HepG2 (cell line): ENCODE measurements at regions not wholly inside any gene's neighbourhood (a gene's known extent, or its start where the extent isn't known, plus 50 kb on each side); places are given as distances from the start of the nearest gene placed in this dataset.

Source experiments
- ATAC-seq: fragments of 200-7000 bp; cut with Tn5 transposase; 3 replicates; pipeline ENCODE4 v1.9.1; 2020; ENCODE audit warnings: mild to moderate bottlenecking, moderate library complexity
- BruUV-seq: library from RNA; stranded (reverse); fragments of 400-500 nt; replicated peaks from 2 replicates; lab custom pipeline; 2021; lab: Mats Ljungman, UMichigan
- CTCF ChIA-PET: fragments of 300-600 bp; formaldehyde crosslinking; extraction: SDS; loops from one replicate; lab custom pipeline; 2021; ENCODE audit warnings: low total read pairs, inconsistent platforms, low intra/inter-chr PET ratio; lab: Yijun Ruan, JAX
- POLR2A ChIA-PET: fragments of 350-600 bp; sonication (Branson Sonifier 250); formaldehyde crosslinking; loops from one replicate; lab custom pipeline; 2020; ENCODE audit warnings: antibody characterized with exemption, inconsistent platforms; lab: Yijun Ruan, JAX
- DNase-seq: peaks from one replicate; pipeline ENCODE4 v3.0.0-alpha.2; 2015; ENCODE audit warnings: low spot score
- FAIRE-seq: peaks from 3 replicates; lab custom pipeline; 2011; peaks lifted over from hg19 to GRCh38; lab: Jason Lieb, UNC
- H2AFZ ChIP-seq: one replicate; pipeline ENCODE4 v1.6.1; 2011; ENCODE audit warnings: low read length, inconsistent platforms
- H3K27ac ChIP-seq: fragments of 300-600 bp; 3 replicates; pipeline ENCODE4 v1.8.0; 2011; ENCODE audit warnings: mixed run types, mild to moderate bottlenecking, mixed read lengths, low read length, inconsistent platforms; ENCODE audit not compliant: insufficient read depth; ENCODE audit errors: extremely low read length
- H3K27me3 ChIP-seq, 2 experiments: fragments of 200-600 bp in 1 of 2; 2 replicates in 1 of 2; 3 replicates in 1 of 2; pipeline versions ENCODE4 v1.6.0 to v1.8.0; 2011; ENCODE audit warnings: low read length in 2 of 2, mild to moderate bottlenecking in 2 of 2, moderate library complexity in 2 of 2, inconsistent platforms in 1 of 2; ENCODE audit not compliant: insufficient read depth in 2 of 2, control insufficient read depth in 1 of 2
- H3K36me3 ChIP-seq, 2 experiments: fragments of 200-600 bp in 1 of 2; replicated peaks in 1 of 2; 2 replicates in 1 of 2; 3 replicates in 1 of 2; pipeline versions ENCODE4 v1.5.1 to v1.8.0; 2011; ENCODE audit warnings: low read length in 2 of 2, inconsistent platforms in 1 of 2; ENCODE audit not compliant: insufficient read depth in 2 of 2, control insufficient read depth in 1 of 2
- H3K4me1 ChIP-seq: 2 replicates; pipeline ENCODE4 v1.5.1; 2012; ENCODE audit warnings: low read length, inconsistent platforms; ENCODE audit not compliant: insufficient read depth
- H3K4me2 ChIP-seq: 2 replicates; pipeline ENCODE4 v1.6.0; 2011; ENCODE audit warnings: low read depth, low read length, inconsistent platforms
- H3K4me3 ChIP-seq, 3 experiments: fragments of 200-600 bp in 1 of 3; sonication (generic), shearing (Covaris generic) in 1 of 3; replicated peaks in 1 of 3; 2 replicates each; pipeline ENCODE4 v1.5.1; 2011 to 2016; ENCODE audit warnings: low read length in 3 of 3, inconsistent platforms in 2 of 3, low read depth in 2 of 3, mild to moderate bottlenecking in 2 of 3, control low read depth in 1 of 3, mixed read lengths in 1 of 3; ENCODE audit not compliant: insufficient read depth in 1 of 3
- H3K79me2 ChIP-seq: one replicate; pipeline ENCODE4 v1.6.1; 2011; ENCODE audit warnings: low read length, inconsistent platforms; ENCODE audit not compliant: insufficient read depth
- H3K9ac ChIP-seq: 2 replicates; pipeline ENCODE4 v1.6.0; 2011; ENCODE audit warnings: mild to moderate bottlenecking, low read depth, low read length, inconsistent platforms; ENCODE audit not compliant: insufficient read depth
- H3K9me3 ChIP-seq: 2 replicates; pipeline ENCODE4 v1.5.1; 2012; ENCODE audit warnings: mild to moderate bottlenecking, low read length
- H4K20me1 ChIP-seq: 2 replicates; pipeline ENCODE4 v1.6.0; 2011; ENCODE audit warnings: inconsistent platforms, mild to moderate bottlenecking, low read length, moderate library complexity; ENCODE audit not compliant: insufficient read depth
- WGBS: methylation state at CpG from one replicate; pipeline ENCODE4 v1.1.6; 2017; ENCODE audit warnings: low lambda C conversion rate; 5-methylcytosine and 5-hydroxymethylcytosine counted together
- in situ Hi-C: cut with HindIII; loops from 2 replicates; pipeline ENCODE4 v1.10.0; 2017; ENCODE audit warnings: low pct_unique_long_range_greater_than_20kb; ENCODE audit not compliant: extremely low pct_ligation_motif_present
- intact Hi-C: fragments of 100-400 bp; cut with micrococcal nuclease; formaldehyde crosslinking; loops from one replicate; pipeline ENCODE4 v1.10.0; 2022; ENCODE audit not compliant: unreplicated experiment
- TF ChIP-seq, protein P1 (sequence below): sonication (generic); formaldehyde crosslinking; IDR thresholded peaks from 2 replicates; pipeline ENCODE4 v1.5.1; 2020; ENCODE audit warnings: mild to moderate bottlenecking, missing genetic modification reagents, borderline replicate concordance
- TF ChIP-seq, protein P2 (sequence below): IDR thresholded peaks from 2 replicates; pipeline ENCODE4 v1.6.1; 2016; ENCODE audit warnings: mild to moderate bottlenecking, missing biosample characterization, missing genetic modification reagents

DNA sequence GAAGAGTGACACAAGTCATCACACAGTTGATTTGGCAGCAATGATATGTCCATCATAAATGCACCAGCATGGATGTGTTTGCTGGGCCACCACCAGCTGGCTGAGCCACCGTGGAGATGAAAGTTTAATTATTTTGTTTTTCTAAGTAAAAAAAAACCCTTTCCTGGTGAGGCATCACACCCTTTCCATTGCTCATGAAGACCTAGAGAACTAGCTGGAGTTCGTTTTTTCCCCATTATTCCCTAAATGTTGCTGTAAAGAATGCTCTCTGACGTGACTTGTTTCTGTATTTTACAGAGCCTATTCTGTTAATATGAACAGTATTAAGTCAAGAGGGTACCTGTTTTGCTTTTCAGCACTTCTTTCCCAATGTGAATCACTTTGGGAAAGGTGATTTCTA lies 257.9 kb downstream of the MSRB3 start:
- Histone ChIP-seq H3K4me3 (no peak overlapping the region), H4K20me1 (no peaks in the 10 kb centered on the region), H3K79me2 (no peaks in the 10 kb centered on the region), H3K36me3 (no peaks in the 10 kb centered on the region), H3K9me3 (peaks cover 22% of the 10 kb centered on the region), H2AFZ (no peak overlapping the region), H3K27me3 (no peaks in the 10 kb centered on the region), H3K9ac (no peak overlapping the region), H3K27ac (no peak overlapping the region), H3K4me2 (no peak overlapping the region), H3K4me1 (peaks cover 14% of the 10 kb centered on the region)
- TF ChIP-seq, protein P1, sequence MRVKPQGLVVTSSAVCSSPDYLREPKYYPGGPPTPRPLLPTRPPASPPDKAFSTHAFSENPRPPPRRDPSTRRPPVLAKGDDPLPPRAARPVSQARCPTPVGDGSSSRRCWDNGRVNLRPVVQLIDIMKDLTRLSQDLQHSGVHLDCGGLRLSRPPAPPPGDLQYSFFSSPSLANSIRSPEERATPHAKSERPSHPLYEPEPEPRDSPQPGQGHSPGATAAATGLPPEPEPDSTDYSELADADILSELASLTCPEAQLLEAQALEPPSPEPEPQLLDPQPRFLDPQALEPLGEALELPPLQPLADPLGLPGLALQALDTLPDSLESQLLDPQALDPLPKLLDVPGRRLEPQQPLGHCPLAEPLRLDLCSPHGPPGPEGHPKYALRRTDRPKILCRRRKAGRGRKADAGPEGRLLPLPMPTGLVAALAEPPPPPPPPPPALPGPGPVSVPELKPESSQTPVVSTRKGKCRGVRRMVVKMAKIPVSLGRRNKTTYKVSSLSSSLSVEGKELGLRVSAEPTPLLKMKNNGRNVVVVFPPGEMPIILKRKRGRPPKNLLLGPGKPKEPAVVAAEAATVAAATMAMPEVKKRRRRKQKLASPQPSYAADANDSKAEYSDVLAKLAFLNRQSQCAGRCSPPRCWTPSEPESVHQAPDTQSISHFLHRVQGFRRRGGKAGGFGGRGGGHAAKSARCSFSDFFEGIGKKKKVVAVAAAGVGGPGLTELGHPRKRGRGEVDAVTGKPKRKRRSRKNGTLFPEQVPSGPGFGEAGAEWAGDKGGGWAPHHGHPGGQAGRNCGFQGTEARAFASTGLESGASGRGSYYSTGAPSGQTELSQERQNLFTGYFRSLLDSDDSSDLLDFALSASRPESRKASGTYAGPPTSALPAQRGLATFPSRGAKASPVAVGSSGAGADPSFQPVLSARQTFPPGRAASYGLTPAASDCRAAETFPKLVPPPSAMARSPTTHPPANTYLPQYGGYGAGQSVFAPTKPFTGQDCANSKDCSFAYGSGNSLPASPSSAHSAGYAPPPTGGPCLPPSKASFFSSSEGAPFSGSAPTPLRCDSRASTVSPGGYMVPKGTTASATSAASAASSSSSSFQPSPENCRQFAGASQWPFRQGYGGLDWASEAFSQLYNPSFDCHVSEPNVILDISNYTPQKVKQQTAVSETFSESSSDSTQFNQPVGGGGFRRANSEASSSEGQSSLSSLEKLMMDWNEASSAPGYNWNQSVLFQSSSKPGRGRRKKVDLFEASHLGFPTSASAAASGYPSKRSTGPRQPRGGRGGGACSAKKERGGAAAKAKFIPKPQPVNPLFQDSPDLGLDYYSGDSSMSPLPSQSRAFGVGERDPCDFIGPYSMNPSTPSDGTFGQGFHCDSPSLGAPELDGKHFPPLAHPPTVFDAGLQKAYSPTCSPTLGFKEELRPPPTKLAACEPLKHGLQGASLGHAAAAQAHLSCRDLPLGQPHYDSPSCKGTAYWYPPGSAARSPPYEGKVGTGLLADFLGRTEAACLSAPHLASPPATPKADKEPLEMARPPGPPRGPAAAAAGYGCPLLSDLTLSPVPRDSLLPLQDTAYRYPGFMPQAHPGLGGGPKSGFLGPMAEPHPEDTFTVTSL (CRISPR knock-in tag), result no peak
- TF ChIP-seq, protein P2, sequence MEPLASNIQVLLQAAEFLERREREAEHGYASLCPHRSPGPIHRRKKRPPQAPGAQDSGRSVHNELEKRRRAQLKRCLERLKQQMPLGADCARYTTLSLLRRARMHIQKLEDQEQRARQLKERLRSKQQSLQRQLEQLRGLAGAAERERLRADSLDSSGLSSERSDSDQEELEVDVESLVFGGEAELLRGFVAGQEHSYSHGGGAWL (CRISPR knock-in tag), result no peak
- ChIA-PET POLR2A (no interaction called here), CTCF (no interaction called here)
- intact Hi-C loops, result no loop called here
- 24% methylated on average over 3 of the region's 3 CpGs for WGBS
- no peak for DNase-seq
- no peak for FAIRE-seq
- ATAC-seq, result no peak
- no TSS peak for BruUV-seq
- in situ Hi-C loops, result no loop called here
